GM21526 (cell line): ENCODE measurements at regions not wholly inside any gene's neighbourhood (a gene's known extent, or its start where the extent isn't known, plus 50 kb on each side); places are given as distances from the start of the nearest gene placed in this dataset.
"Not testable (repeated sequence)": the region's sequence is repeated elsewhere in the genome, so short reads cannot be mapped to it uniquely, and the experiment has no call there.

Experiments used
- ATAC-seq: cut with Tn5 transposase; IDR thresholded peaks from one replicate; pipeline ENCODE4 v1.9.1; 2021; ENCODE audit warnings: moderate library complexity; ENCODE audit not compliant: unreplicated experiment, low FRiP score

- ATAC-seq: no peak
Observed at GRCh38 chr16:29154676-29155121, 169.8 kb downstream of the LAT start.

- no peak for ATAC-seq
Observed at GRCh38 chr16:29154088-29154487, 169.2 kb downstream of the LAT start.

GRCh38 chr16:29153307-29153706 is 168.5 kb downstream of the LAT start:
- not testable (repeated sequence) for ATAC-seq

GRCh38 chr16:29152544-29153031 is 167.7 kb downstream of the LAT start:
- not testable (repeated sequence) for ATAC-seq

GRCh38 chr16:29151317-29151716 is 166.5 kb downstream of the LAT start:
- no peak for ATAC-seq

- ATAC-seq: not testable (repeated sequence)
Observed at GRCh38 chr16:29149912-29150311, 165.1 kb downstream of the LAT start.

GRCh38 chr16:29148867-29149272 is 164.0 kb downstream of the LAT start:
- ATAC-seq: no peak

- ATAC-seq: no peak
Observed at GRCh38 chr16:29148131-29148691, 163.4 kb downstream of the LAT start.

GRCh38 chr16:29147710-29148109 is 162.9 kb downstream of the LAT start:
- ATAC-seq: not testable (repeated sequence)

- not testable (repeated sequence) for ATAC-seq
Observed at GRCh38 chr16:29146808-29147643, 162.2 kb downstream of the LAT start.

GRCh38 chr16:29146266-29146665 is 161.4 kb downstream of the LAT start:
- no peak for ATAC-seq

- not testable (repeated sequence) for ATAC-seq
Observed at GRCh38 chr16:29145486-29146225, 160.8 kb downstream of the LAT start.

GRCh38 chr16:29145086-29145485 is 160.2 kb downstream of the LAT start:
- ATAC-seq: not testable (repeated sequence)

GRCh38 chr16:29144669-29145062 is 159.8 kb downstream of the LAT start:
- ATAC-seq: not testable (repeated sequence)

- not testable (repeated sequence) for ATAC-seq
Observed at GRCh38 chr16:29143739-29144668, 159.2 kb downstream of the LAT start.

- ATAC-seq: not testable (repeated sequence)
Observed at GRCh38 chr16:29142506-29142905, 157.7 kb downstream of the LAT start.

- no peak for ATAC-seq
Observed at GRCh38 chr16:29141586-29142324, 156.9 kb downstream of the LAT start.

- not testable (repeated sequence) for ATAC-seq
Observed at GRCh38 chr16:29141121-29141520, 156.3 kb downstream of the LAT start.
